ENCODE measurements at regions not wholly inside any gene's neighbourhood (a gene's known extent, or its start where the extent isn't known, plus 50 kb on each side); places are given as distances from the start of the nearest gene placed in this dataset.
A peak's percentile ranks its signal among the peaks of the same experiment; 100 is the strongest.

DNA sequence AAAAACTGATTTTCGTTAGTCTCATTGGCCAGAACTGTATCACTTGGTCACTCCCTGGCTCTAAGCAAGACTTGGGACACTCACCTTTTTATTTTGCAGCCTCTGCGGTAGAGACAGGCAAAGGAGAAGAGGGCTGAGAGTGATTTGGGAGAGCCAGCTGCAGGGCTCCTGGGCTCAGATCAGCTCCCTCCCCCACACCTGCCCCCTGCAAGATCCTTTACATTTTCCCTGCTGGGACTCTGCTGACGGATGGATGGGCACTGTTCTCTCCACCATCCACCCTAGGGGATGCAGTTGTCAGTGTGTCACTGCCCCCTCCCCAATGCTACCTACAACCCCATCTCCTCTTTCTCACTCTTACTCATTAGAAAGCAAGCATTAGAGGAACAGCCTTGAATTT, 301.1 kb upstream of the KAZN start:
- Histone ChIP-seq H3K36me3 (no peaks in the 10 kb centered on the region), H3K27ac (no peak overlapping the region), H3K27me3 (peaks cover 0 to 8% (median 2%) of the 10 kb centered on the region in 7 donors), H3K9me3 (no peaks in the 10 kb centered on the region), H3K4me1 (peaks cover 0 to 5% (median 0%) of the 10 kb centered on the region in 9 donors), H3K4me3 (no peak overlapping the region)
- TF ChIP-seq, protein P1, sequence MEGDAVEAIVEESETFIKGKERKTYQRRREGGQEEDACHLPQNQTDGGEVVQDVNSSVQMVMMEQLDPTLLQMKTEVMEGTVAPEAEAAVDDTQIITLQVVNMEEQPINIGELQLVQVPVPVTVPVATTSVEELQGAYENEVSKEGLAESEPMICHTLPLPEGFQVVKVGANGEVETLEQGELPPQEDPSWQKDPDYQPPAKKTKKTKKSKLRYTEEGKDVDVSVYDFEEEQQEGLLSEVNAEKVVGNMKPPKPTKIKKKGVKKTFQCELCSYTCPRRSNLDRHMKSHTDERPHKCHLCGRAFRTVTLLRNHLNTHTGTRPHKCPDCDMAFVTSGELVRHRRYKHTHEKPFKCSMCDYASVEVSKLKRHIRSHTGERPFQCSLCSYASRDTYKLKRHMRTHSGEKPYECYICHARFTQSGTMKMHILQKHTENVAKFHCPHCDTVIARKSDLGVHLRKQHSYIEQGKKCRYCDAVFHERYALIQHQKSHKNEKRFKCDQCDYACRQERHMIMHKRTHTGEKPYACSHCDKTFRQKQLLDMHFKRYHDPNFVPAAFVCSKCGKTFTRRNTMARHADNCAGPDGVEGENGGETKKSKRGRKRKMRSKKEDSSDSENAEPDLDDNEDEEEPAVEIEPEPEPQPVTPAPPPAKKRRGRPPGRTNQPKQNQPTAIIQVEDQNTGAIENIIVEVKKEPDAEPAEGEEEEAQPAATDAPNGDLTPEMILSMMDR (IDR thresholded peaks at IDR 0.05) = no peak
- 59 to 73% methylated on average over 3 of the region's 3 CpGs for WGBS, 2 donors
- intact Hi-C loops (cut with DNase I) = no loop called here
- no peak for DNase-seq
- ATAC-seq = no peak

DNA sequence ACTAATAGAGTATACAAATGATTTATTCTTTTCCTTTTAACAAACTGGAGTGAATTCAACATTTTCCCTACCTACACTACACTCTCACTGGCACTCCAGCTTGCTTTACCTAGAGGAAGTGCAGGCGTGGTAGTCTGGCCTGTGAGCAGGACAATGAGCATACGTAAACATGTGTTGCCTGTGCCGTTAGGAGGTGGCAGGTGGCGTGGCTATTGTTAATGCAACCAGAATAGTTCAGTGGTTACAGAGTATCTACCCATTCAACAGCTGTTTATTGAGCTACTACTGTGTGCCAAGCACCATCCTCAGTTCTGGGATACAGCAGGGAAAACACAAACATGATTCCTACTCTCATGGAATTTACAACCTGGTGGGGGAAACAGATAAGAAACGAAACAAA, 299.7 kb upstream of the KAZN start:
- no peak overlapping the region for H3K4me3 ChIP-seq
- H3K27me3 ChIP-seq = peaks cover 0 to 8% (median 0%) of the 10 kb centered on the region in 7 donors
- H3K36me3 ChIP-seq = no peaks in the 10 kb centered on the region
- no peak overlapping the region for H3K27ac ChIP-seq
- peaks cover 0 to 5% (median 0%) of the 10 kb centered on the region in 9 donors for H3K4me1 ChIP-seq
- no peaks in the 10 kb centered on the region for H3K9me3 ChIP-seq
- TF ChIP-seq, protein P1 (IDR thresholded peaks at IDR 0.05) = no peak
- 71 to 84% methylated on average over 5 of the region's 5 CpGs for WGBS, 2 donors
- ATAC-seq (no peak), DNase-seq (no peak)
- intact Hi-C loops (cut with DNase I) = no loop called here

DNA sequence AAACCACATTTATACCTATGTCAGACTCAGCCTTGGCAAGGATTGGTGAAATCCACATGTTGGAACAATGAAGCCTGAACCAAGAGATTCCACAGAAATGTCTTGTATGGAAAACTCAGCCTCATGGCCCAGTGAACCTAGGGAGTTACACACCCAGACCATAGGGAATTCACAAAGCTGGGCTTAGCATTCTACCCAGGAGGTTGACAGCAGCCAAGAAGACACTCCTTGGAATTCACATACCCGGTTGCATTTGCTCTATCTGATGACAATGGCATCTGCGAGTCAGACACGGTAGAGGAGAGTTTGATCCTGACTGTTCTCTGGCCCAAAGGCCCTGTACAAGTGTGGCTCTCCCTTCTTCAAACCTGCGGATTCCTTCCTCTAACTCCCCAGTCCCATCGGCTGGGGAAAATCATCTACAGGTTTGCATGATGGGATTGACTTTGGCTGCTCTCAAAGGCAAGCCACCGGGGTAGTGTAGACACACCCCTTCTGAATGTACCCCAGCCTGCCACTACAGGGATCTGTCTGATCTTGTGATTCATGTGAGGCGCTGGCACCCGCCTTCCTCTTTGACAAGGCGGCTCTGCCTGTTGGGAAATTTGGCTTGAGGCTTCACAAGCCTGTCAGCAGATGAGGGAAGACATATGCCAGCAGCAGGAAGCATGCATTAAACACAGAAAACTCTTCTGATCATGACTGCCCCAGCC, 297.3 kb upstream of the KAZN start:
- peak; percentile 8 to 34 for DNase-seq
- 41% methylated on average over 9 of the region's 9 CpGs for WGBS, 2 donors

DNA sequence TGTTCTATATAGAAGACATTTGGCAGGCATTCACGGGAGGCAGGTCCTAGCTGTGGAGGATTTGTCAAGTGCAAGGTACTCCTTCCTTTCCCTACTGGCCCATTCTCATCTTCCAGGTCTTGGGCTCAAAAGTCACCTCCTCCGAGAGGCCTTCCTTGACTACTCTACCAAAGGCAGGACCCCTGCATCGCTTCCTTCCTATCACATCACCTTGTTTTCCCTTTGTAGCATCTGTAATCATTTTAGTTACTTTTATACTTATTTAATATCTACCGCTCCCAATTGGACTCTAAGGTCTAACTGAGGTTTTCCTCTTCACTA, 296.8 kb upstream of the KAZN start:
- intact Hi-C loops (cut with DNase I) = no loop called here
- ATAC-seq = no peak
- Histone ChIP-seq H3K27me3 (peaks cover 0 to 6% (median 0%) of the 10 kb centered on the region in 7 donors), H3K4me3 (no peak overlapping the region), H3K9me3 (no peaks in the 10 kb centered on the region), H3K27ac (no peak overlapping the region), H3K36me3 (no peaks in the 10 kb centered on the region), H3K4me1 (peaks cover 0 to 6% (median 0%) of the 10 kb centered on the region in 9 donors)
- TF ChIP-seq, protein P1 (IDR thresholded peaks at IDR 0.05) = no peak
- no peak for DNase-seq
- 66 to 68% methylated on average over 4 of the region's 4 CpGs for WGBS, 2 donors

More for the DNA sequence above, 297.3 kb upstream of the KAZN start:
- H3K36me3 ChIP-seq = no peaks in the 10 kb centered on the region
- peaks cover 0 to 6% (median 0%) of the 10 kb centered on the region in 7 donors for H3K27me3 ChIP-seq
- peaks cover 0 to 6% (median 0%) of the 10 kb centered on the region in 9 donors for H3K4me1 ChIP-seq
- no peak overlapping the region for H3K4me3 ChIP-seq
- H3K27ac ChIP-seq = no peak overlapping the region
- peak in 5 of 8 donors; percentile 23 to 69 (median 34) for ATAC-seq
- TF ChIP-seq, protein P1 (IDR thresholded peaks at IDR 0.05) = no peak
- intact Hi-C loops (cut with DNase I) = no loop called here
- H3K9me3 ChIP-seq = no peaks in the 10 kb centered on the region

Measured in heart right ventricle (tissue), 16 donors.